GM12872 (cell line): ENCODE measurements at regions not wholly inside any gene's neighbourhood (a gene's known extent, or its start where the extent isn't known, plus 50 kb on each side); places are given as distances from the start of the nearest gene placed in this dataset.

Experiments
- TF ChIP-seq, protein P1 (sequence below): IDR thresholded peaks from 3 replicates; pipeline ENCODE4 v1.5.1; 2011; ENCODE audit warnings: low read depth, mild to moderate bottlenecking, low read length, moderate library complexity; ENCODE audit not compliant: insufficient read depth

DNA sequence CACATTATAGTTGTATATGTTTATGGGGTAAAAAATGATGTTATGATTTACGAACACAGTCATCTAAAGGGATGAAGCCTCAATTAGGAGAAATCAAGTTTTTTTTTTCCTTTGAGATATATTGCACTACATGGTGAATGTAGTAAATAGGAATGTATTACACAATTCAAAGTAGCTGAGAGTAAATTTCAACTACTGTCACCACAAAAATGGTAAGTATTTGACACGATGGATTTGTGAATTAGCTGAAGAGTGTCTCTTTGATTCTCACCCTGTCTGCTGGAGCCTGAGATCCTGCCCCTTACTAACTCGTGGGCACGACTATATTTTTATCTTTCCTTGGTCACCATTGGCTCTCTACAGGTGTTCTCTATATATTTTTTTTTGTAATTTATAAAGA lies 540.4 kb upstream of the DSEL start:
- TF ChIP-seq, protein P1, sequence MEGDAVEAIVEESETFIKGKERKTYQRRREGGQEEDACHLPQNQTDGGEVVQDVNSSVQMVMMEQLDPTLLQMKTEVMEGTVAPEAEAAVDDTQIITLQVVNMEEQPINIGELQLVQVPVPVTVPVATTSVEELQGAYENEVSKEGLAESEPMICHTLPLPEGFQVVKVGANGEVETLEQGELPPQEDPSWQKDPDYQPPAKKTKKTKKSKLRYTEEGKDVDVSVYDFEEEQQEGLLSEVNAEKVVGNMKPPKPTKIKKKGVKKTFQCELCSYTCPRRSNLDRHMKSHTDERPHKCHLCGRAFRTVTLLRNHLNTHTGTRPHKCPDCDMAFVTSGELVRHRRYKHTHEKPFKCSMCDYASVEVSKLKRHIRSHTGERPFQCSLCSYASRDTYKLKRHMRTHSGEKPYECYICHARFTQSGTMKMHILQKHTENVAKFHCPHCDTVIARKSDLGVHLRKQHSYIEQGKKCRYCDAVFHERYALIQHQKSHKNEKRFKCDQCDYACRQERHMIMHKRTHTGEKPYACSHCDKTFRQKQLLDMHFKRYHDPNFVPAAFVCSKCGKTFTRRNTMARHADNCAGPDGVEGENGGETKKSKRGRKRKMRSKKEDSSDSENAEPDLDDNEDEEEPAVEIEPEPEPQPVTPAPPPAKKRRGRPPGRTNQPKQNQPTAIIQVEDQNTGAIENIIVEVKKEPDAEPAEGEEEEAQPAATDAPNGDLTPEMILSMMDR, result no peak

DNA sequence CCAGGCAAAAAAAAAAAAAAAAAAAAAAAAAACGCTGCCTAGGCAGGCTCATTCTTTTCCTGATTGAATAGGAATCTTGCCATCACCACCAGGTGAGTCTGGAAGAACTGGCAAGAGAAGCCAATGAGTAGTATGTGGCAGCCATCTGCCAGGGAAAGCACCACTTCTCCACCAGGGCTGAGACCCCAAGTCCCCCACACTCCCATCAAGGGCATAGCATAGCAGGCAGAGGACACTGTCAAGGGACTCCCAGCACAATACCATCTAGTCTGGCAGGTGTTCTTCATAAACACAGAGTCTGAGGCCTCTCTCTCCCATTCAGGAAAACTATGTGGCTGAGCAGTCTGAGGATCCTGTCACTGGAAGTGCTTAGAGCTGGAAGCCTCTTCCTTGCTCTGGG lies 538.1 kb upstream of the DSEL start:
- TF ChIP-seq, protein P1, result no peak

GRCh38 chr18:68053290-68053689 lies 536.8 kb upstream of the DSEL start:
- TF ChIP-seq, protein P1, result no peak

DNA sequence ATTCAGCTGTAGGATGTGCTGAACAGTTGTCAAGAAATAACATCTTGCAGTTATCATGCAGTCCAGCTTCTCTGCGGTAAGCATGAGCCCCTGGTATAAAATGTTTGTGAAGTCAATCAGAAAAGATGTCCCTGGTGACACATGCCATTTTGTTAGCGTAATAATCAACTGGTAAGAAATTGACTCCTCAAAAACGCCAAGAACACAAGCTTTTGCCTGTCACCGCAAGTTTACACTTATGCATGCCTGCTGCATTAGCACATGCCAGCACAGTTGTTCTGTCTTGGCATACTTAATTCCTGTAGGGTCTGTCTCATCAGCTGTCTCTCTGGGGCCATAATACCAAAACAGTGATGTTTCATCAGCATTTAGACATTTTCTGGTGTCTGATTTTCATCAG lies 524.8 kb upstream of the DSEL start:
- TF ChIP-seq, protein P1, result no peak

GRCh38 chr18:68040198-68040597 lies 523.7 kb upstream of the DSEL start:
- TF ChIP-seq, protein P1, result no peak

DNA sequence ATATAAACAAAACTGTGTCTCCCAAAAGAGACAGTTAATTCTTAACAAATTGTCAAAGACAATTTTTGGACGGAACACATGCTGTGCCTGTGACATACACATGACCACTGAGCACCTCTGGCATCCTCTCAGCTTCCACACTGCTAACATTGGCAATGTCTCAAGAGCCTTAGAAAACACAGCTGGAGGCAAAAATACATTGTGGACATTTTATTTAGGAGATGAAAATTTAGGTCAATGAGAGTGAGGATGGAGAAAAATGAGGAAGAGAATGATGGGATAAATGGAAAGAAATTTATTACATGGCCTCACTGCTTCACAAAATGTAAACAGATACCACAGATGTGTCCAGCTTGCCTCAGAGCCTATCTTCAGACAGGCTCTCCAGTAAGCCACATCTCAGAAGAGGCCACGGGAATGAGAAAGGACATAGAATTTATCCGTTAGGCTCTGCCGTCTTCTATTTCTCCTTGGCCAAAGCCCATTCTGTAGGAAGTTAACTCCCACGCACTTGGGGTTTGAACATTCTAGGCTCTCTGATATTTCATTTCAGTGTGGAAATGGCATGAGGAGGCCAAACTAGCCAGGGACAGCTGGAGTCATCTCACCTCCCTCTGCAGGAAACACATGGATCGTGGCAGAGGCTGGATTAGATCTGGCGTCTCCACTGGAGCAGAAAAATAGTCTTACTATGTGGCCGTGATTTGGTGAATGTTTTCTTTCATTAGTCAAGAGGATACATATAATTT lies 519.4 kb upstream of the DSEL start:
- TF ChIP-seq, protein P1, result no peak

- TF ChIP-seq, protein P1, result no peak
These were observed 517.8 kb upstream of the DSEL start for GRCh38 chr18:68034296-68034695.
